ENCODE measurements at regions not wholly inside any gene's neighbourhood (a gene's known extent, or its start where the extent isn't known, plus 50 kb on each side); places are given as distances from the start of the nearest gene placed in this dataset.
A peak's percentile ranks its signal among the peaks of the same experiment; 100 is the strongest.
"Not testable (repeated sequence)": the region's sequence is repeated elsewhere in the genome, so short reads cannot be mapped to it uniquely, and the experiment has no call there.

DNA sequence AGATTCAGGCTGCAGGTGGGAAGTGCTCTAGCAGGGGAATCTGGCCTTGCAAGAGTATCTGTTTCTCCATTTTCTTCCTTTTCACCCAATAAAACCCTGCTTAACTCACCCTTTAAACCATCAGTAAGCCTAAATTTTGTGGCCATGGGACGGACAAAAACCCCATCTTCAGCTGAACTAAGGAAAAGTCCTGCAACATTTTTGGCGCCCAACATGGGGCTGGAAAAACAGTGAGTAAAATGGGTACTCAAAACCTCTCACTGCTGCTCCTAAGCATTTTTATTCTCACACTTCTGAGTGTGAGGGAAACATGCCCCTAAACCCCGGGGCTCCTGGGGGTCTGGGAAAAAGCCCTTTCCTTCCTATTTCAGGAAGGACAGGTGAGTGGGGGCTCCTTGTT, 414.3 kb downstream of the ZNF804A start:
- Histone ChIP-seq H3K4me2 (ENCODE audit: insufficient read depth, low read length) (no peak overlapping the region), H3K27ac (ENCODE audit: extremely low read depth, low read depth, low read length) (no peak overlapping the region), H3K27me3 (ENCODE audit: control insufficient read depth in 2 of 2, insufficient read depth in 2 of 2, low read length in 2 of 2) (no peaks in the 10 kb centered on the region), H3K9me3 (replicated peaks; ENCODE audit: control insufficient read depth, insufficient read depth, low read depth, low read length) (no peaks in the 10 kb centered on the region), H2AFZ (ENCODE audit: low read depth, low read length) (no peak overlapping the region), H3K4me3 (no peak overlapping the region), H3K9me1 (ENCODE audit: control insufficient read depth, insufficient read depth, low read length) (no peaks in the 10 kb centered on the region), H3K4me1 (replicated peaks in 1 of 2; ENCODE audit: control insufficient read depth in 2 of 2, insufficient read depth in 2 of 2, low read length in 2 of 2) (no peaks in the 10 kb centered on the region), H3K79me2 (ENCODE audit: control insufficient read depth, insufficient read depth, low read length) (no peaks in the 10 kb centered on the region), H4K20me1 (replicated peaks; ENCODE audit: control insufficient read depth, insufficient read depth, low read length) (no peaks in the 10 kb centered on the region), H3K36me3 (ENCODE audit: control insufficient read depth, insufficient read depth, low read length) (no peaks in the 10 kb centered on the region), H3K9ac (ENCODE audit: insufficient read depth in 1 of 2, low read depth in 2 of 2, low read length in 2 of 2) (no peak overlapping the region)
- DNase-seq (ENCODE audit: extremely low read depth in 1 of 4, low spot score in 3 of 4) (peak in 1 of 4 experiments; percentile 2), ATAC-seq (no peak), FAIRE-seq (no peak)
- TF ChIP-seq ZNF3 (CRISPR knock-in tag; IDR thresholded peaks at IDR 0.05) (no peak), CBX1 (IDR thresholded peaks at IDR 0.05; ENCODE audit: low read depth) (peak; percentile 67; the same call in 1 of the 2 replicates)
- in situ Hi-C loops (cut with MboI): no loop called here
- intact Hi-C loops (cut with micrococcal nuclease): no loop called here
- ChIA-PET POLR2A (no interaction called here), CTCF (ENCODE audit: low intra/inter-chr PET ratio) (no interaction called here)
- no TSS peak for BruUV-seq (replicated peaks)
- 0% methylated on average over 3 of the region's 3 CpGs for WGBS (ENCODE audit: insufficient coverage, low coverage, missing lambda C conversion rate)

DNA sequence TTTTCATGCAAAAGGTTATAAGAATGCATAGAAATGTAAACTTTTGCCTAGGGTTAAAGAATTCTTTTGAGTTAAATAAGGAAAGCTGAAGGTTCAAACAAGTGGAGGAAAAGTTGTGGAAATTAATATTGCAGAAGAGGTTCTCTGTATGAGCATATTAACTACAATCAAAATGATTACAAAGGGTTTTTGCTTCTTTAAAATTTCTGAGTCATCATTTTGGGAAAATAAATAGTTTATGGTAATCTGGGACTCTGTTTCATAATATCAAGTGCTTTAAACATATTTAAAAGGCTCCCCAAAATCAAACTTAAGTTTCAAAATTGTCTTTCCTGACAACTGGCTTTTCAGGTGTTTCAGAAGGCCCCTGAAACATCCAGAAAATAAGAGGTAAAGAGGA, 415.7 kb downstream of the ZNF804A start:
- CTCF ChIA-PET (ENCODE audit: low intra/inter-chr PET ratio): no interaction called here

DNA sequence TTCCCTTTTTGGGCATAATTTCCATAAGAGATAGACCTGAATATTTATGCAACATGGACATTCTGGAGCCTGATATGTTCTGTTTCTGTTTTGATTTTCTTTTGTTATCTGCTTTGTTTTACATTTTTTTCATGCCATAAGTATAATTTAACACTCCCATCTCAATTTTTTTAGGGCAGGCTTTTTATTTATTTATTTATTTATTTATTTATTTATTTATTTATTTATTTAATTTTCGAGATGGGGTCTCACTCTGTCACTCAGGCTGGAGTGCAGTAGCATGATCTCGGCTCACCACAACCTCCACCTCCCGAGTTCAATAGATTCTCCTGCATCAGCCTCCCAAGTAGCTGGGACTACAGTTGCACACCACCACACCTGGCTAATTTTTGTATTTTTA, 427.6 kb downstream of the ZNF804A start:
- H3K9me3 ChIP-seq (replicated peaks; ENCODE audit: control insufficient read depth, insufficient read depth, low read depth, low read length); POLR2A ChIA-PET: not testable (repeated sequence)
- 0% methylated on average over 3 of the region's 3 CpGs for WGBS (ENCODE audit: insufficient coverage, low coverage, missing lambda C conversion rate)

More for the DNA sequence above, 415.7 kb downstream of the ZNF804A start:
- no TSS peak for BruUV-seq (replicated peaks)
- H3K27ac ChIP-seq (ENCODE audit: extremely low read depth, low read depth, low read length): no peak overlapping the region
- no peak overlapping the region for H2AFZ ChIP-seq (ENCODE audit: low read depth, low read length)
- intact Hi-C loops (cut with micrococcal nuclease) (no loop called here), in situ Hi-C loops (cut with MboI) (no loop called here)
- FAIRE-seq (no peak), DNase-seq (ENCODE audit: extremely low read depth in 1 of 4, low spot score in 3 of 4) (no peak), ATAC-seq (no peak)
- no peaks in the 10 kb centered on the region for H4K20me1 ChIP-seq (replicated peaks; ENCODE audit: control insufficient read depth, insufficient read depth, low read length)
- H3K9me3 ChIP-seq (replicated peaks; ENCODE audit: control insufficient read depth, insufficient read depth, low read depth, low read length): no peaks in the 10 kb centered on the region
- H3K36me3 ChIP-seq (ENCODE audit: control insufficient read depth, insufficient read depth, low read length): no peaks in the 10 kb centered on the region
- peak; percentile 36; the same call in 1 of the 2 replicates for TF ChIP-seq ZNF316 (IDR thresholded peaks at IDR 0.05)
- TF ChIP-seq POLR2H (tag; IDR thresholded peaks at IDR 0.05; ENCODE audit: low read depth): no peak
- no peak for TF ChIP-seq STAT5B (CRISPR knock-in tag; IDR thresholded peaks at IDR 0.05)
- TF ChIP-seq MCM7 (IDR thresholded peaks at IDR 0.05): no peak
- no peaks in the 10 kb centered on the region for H3K79me2 ChIP-seq (ENCODE audit: control insufficient read depth, insufficient read depth, low read length)
- POLR2A ChIA-PET: no interaction called here
- no peaks in the 10 kb centered on the region for H3K9me1 ChIP-seq (ENCODE audit: control insufficient read depth, insufficient read depth, low read length)
- no peak overlapping the region for H3K4me3 ChIP-seq
- no peak overlapping the region for H3K9ac ChIP-seq (ENCODE audit: insufficient read depth in 1 of 2, low read depth in 2 of 2, low read length in 2 of 2)
- no peaks in the 10 kb centered on the region for H3K27me3 ChIP-seq (ENCODE audit: control insufficient read depth in 2 of 2, insufficient read depth in 2 of 2, low read length in 2 of 2)
- no peaks in the 10 kb centered on the region for H3K4me1 ChIP-seq (replicated peaks in 1 of 2; ENCODE audit: control insufficient read depth in 2 of 2, insufficient read depth in 2 of 2, low read length in 2 of 2)
- H3K4me2 ChIP-seq (ENCODE audit: insufficient read depth, low read length): no peak overlapping the region

More for the DNA sequence above, 427.6 kb downstream of the ZNF804A start:
- H3K4me2 ChIP-seq (ENCODE audit: insufficient read depth, low read length); H3K9me1 ChIP-seq (ENCODE audit: control insufficient read depth, insufficient read depth, low read length); H3K4me1 ChIP-seq (replicated peaks in 1 of 2; ENCODE audit: control insufficient read depth in 2 of 2, insufficient read depth in 2 of 2, low read length in 2 of 2); H3K9ac ChIP-seq (ENCODE audit: insufficient read depth in 1 of 2, low read depth in 2 of 2, low read length in 2 of 2); H3K36me3 ChIP-seq (ENCODE audit: control insufficient read depth, insufficient read depth, low read length); H2AFZ ChIP-seq (ENCODE audit: low read depth, low read length); H3K27ac ChIP-seq (ENCODE audit: extremely low read depth, low read depth, low read length); H3K79me2 ChIP-seq (ENCODE audit: control insufficient read depth, insufficient read depth, low read length); in situ Hi-C loops (cut with MboI); DNase-seq (ENCODE audit: extremely low read depth in 1 of 4, low spot score in 3 of 4); CTCF ChIA-PET (ENCODE audit: low intra/inter-chr PET ratio); FAIRE-seq; ATAC-seq; intact Hi-C loops (cut with micrococcal nuclease); H3K4me3 ChIP-seq; H3K27me3 ChIP-seq (ENCODE audit: control insufficient read depth in 2 of 2, insufficient read depth in 2 of 2, low read length in 2 of 2); BruUV-seq (replicated peaks); H4K20me1 ChIP-seq (replicated peaks; ENCODE audit: control insufficient read depth, insufficient read depth, low read length): not testable (repeated sequence)
